ENCODE measurements at regions not wholly inside any gene's neighbourhood (a gene's known extent, or its start where the extent isn't known, plus 50 kb on each side); places are given as distances from the start of the nearest gene placed in this dataset.
A peak's percentile ranks its signal among the peaks of the same experiment; 100 is the strongest.

DNA sequence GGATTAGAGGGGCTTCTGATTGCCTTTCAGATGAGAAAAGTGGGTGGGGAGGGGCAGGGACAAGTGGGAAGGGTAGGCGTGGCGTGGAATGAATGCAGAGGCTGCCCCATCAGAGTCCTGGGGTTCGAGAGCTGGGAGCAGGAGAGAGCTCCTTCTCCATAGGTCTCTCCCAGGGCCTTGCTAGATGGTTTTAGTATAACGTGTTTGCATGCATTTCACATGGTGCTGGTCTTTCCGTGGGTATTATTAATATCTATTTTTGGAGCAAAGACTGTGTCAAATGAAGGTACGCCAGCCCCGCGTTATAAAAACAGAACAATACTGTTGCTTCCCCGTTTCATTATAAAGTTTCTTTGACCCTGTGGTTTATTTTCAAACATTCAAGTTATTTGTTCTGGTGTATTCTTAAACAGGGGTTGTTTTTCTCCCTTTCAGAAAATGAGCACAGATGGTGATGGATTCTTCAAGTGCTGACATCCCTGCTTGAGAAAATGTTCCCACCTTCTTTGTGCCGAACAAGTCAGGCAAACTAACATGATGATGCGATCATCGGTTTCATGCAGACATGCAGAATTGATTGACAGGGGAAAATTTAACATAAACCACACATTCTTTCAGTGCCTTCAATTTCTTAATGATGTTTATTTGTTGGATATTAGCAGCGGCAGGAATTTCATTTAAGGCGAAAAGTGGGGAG lies 62.1 kb upstream of the ZNF536 start:
- TF ChIP-seq POLR2A (IDR thresholded peaks at IDR 0.05), result no peak
- TF ChIP-seq, protein P1, sequence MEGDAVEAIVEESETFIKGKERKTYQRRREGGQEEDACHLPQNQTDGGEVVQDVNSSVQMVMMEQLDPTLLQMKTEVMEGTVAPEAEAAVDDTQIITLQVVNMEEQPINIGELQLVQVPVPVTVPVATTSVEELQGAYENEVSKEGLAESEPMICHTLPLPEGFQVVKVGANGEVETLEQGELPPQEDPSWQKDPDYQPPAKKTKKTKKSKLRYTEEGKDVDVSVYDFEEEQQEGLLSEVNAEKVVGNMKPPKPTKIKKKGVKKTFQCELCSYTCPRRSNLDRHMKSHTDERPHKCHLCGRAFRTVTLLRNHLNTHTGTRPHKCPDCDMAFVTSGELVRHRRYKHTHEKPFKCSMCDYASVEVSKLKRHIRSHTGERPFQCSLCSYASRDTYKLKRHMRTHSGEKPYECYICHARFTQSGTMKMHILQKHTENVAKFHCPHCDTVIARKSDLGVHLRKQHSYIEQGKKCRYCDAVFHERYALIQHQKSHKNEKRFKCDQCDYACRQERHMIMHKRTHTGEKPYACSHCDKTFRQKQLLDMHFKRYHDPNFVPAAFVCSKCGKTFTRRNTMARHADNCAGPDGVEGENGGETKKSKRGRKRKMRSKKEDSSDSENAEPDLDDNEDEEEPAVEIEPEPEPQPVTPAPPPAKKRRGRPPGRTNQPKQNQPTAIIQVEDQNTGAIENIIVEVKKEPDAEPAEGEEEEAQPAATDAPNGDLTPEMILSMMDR (IDR thresholded peaks at IDR 0.05), result no peak
- intact Hi-C loops (cut with DNase I; ENCODE audit: low total_unique reads), result no loop called here

DNA sequence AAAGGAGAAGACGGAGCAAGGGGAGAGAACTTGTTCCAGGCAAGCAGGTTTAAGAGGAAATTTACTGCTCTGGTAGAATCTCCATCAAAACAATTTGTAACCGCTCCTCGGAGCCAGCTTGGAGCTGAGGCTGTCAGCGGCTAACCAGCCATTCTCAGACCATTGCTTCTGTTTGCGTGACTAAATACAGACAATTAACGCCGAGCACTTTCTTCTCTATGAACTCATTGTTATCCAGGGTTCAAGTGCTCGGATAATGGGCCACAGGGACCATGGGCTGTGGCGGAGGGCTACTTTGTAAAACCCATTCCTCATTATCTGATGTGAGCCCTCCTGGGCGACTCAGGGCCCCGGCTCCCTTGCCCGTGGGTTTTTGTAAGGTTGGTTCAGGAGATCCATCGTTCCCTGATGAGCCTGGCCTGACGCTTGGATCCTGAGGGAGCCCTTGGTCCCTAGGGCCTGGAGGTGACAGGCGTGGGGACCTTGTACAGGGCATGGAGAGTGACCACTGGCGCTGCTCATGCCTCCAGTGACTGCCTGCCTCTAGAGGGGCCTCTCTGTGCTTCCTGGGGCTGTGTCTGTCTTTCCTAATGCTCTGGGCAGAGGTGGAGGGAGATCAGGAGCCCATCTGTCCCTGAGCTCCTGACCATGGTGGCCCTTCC lies 61.5 kb upstream of the ZNF536 start:
- intact Hi-C loops (cut with DNase I; ENCODE audit: low total_unique reads), result no loop called here
- WGBS, 2 donors, result 88 to 90% methylated on average over 16 of the region's 16 CpGs
- no peak for TF ChIP-seq POLR2A (IDR thresholded peaks at IDR 0.05)
- TF ChIP-seq, protein P1 (IDR thresholded peaks at IDR 0.05), result no peak
- no peak overlapping the region for H3K4me3 ChIP-seq (ENCODE audit: low read depth, poor library complexity, severe bottlenecking)
- DNase-seq (ENCODE audit: low spot score in 2 of 2), result no peak

More for the DNA sequence above, 62.1 kb upstream of the ZNF536 start:
- DNase-seq (ENCODE audit: low spot score in 2 of 2), result peak in 1 of 2 donors; percentile 9
- no peak overlapping the region for H3K4me3 ChIP-seq (ENCODE audit: low read depth, poor library complexity, severe bottlenecking)
- WGBS, 2 donors, result 81 to 87% methylated on average over 14 of the region's 14 CpGs

DNA sequence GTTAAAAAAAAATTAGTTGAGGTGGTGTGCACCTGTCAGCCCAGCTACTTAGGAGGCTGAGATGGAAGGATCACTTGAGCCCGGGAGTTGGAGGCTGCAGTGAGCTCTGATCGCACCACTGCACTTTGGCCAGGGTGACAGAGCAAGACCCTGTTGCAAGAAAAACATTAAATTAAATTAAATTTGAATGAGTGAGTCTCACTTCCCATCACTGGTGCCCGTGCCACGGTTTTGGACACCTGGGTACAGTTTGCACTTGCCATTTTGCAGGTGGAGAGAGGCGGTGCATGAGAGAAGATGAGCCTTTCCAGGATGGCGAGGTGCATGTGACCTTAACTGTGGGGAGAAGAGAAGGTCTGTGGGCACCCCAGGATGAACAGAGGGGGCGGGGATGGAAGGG lies 60.3 kb upstream of the ZNF536 start:
- no peak for TF ChIP-seq POLR2A (IDR thresholded peaks at IDR 0.05)
- TF ChIP-seq, protein P1 (IDR thresholded peaks at IDR 0.05), result no peak
- H3K4me3 ChIP-seq (ENCODE audit: low read depth, poor library complexity, severe bottlenecking), result no peak overlapping the region
- intact Hi-C loops (cut with DNase I; ENCODE audit: low total_unique reads), result no loop called here
- peak in 1 of 2 donors; percentile 78 for DNase-seq (ENCODE audit: low spot score in 2 of 2)
- 88 to 91% methylated on average over 7 of the region's 7 CpGs for WGBS, 2 donors

DNA sequence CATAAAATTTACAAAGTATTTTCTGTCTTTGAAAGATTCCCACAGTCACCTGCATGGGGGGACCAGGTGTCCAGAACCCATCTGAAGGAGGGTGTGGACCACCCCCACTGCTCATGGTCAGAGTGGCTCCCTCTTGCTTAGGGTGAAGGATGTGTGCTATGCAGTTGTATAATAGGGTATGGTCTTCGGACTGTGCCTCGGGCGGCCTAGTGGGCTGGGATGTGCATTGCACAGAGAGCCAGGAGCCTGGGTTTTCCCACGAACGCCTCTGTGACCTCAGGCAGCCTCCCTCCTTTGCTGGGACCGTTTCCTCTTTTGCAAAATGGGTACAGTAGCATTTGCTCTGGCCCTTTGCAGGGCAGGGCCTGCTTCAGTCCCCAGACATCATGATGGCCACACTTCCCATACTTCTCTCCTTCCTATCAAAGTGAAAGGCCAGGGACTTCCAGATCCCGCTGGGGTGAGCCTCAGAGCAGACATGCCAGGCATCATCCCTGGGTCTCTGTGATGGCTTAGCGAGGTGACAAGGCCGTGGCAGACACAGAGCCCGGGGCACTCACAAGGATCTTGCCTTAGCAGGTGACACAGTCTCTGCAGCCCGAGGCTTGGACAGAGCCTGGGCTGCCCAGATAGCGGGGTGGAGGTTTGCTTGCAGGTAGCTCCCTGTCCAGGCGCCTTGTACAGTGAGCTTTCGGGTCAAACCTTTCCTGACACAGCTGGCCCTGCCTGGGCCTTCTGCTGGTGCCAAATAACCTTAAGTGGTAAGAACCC lies 59.4 kb upstream of the ZNF536 start:
- DNase-seq (ENCODE audit: low spot score in 2 of 2), result peak in 1 of 2 donors; percentile 72
- H3K4me3 ChIP-seq (ENCODE audit: low read depth, poor library complexity, severe bottlenecking), result no peak overlapping the region
- no peak for TF ChIP-seq POLR2A (IDR thresholded peaks at IDR 0.05)
- TF ChIP-seq, protein P1 (IDR thresholded peaks at IDR 0.05), result no peak
- 69 to 83% methylated on average over 8 to 14 of the region's 14 CpGs for WGBS, 2 donors
- intact Hi-C loops (cut with DNase I; ENCODE audit: low total_unique reads), result no loop called here

DNA sequence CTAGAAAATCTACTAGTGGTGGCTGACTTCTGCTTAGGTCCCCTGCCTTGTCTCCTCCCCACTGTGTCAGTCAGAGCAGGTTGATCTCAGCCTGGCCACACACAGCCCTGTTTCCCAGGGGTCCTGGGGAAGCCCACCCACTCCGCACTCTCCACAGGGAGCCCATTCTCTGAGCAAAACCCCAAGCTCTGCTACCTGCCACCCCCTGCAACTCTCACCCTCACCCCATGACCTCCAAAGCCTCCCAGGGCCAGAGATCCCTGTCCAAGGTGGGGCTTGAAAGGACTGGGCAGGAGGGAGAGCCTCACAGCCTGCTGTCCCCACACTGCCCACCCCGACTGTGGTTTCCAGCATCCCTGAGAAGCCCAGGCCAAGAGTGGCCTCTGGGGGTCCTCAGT lies 58.8 kb upstream of the ZNF536 start:
- TF ChIP-seq POLR2A (IDR thresholded peaks at IDR 0.05), result no peak
- TF ChIP-seq, protein P1 (IDR thresholded peaks at IDR 0.05), result no peak
- intact Hi-C loops (cut with DNase I; ENCODE audit: low total_unique reads), result no loop called here
- WGBS, 2 donors, result 86 to 90% methylated on average over 2 of the region's 2 CpGs
- H3K4me3 ChIP-seq (ENCODE audit: low read depth, poor library complexity, severe bottlenecking), result no peak overlapping the region
- peak in 1 of 2 donors; percentile 77 for DNase-seq (ENCODE audit: low spot score in 2 of 2)

Data from lower leg skin (tissue), 4 donors.